Stimulated activated naive CD8-positive, alpha-beta T cell treated with anti-CD3 and anti-CD28 coated beads, Interleukin-15, amount 100 ng/mL, for 72 hours (primary cell): ENCODE measurements at regions not wholly inside any gene's neighbourhood (a gene's known extent, or its start where the extent isn't known, plus 50 kb on each side); places are given as distances from the start of the nearest gene placed in this dataset.
"Not testable (repeated sequence)": the region's sequence is repeated elsewhere in the genome, so short reads cannot be mapped to it uniquely, and the experiment has no call there.

Experiments
- ATAC-seq: fragments of 150-1000 bp; cut with Tn5 transposase; 2 replicates; pipeline ENCODE4 v1.10.0; 2021; ENCODE audit warnings: mild to moderate bottlenecking, moderate library complexity
- DNase-seq, 2 donors: peaks; one replicate each; pipeline ENCODE4 v3.0.0; 2021 to 2022
- H3K27ac Mint-ChIP-seq, 2 donors: one replicate each; pipeline ENCODE4 v1.8.0; 2022; ENCODE audit warnings: mild to moderate bottlenecking in 2 of 2, mixed read lengths in 2 of 2, moderate library complexity in 2 of 2
- H3K27me3 Mint-ChIP-seq: one replicate; pipeline ENCODE4 v1.8.0; 2022; ENCODE audit warnings: mixed read lengths
- H3K4me1 Mint-ChIP-seq: one replicate; pipeline ENCODE4 v1.8.0; 2022; ENCODE audit warnings: mild to moderate bottlenecking, mixed read lengths
- H3K4me3 Mint-ChIP-seq, 2 donors: one replicate each; pipeline ENCODE4 v1.8.0; 2022; ENCODE audit warnings: mild to moderate bottlenecking in 2 of 2, mixed read lengths in 2 of 2, moderate library complexity in 1 of 2
- H3K9me3 Mint-ChIP-seq, 2 donors: one replicate each; pipeline ENCODE4 v1.8.0; 2022; ENCODE audit warnings: mixed read lengths in 2 of 2

DNA sequence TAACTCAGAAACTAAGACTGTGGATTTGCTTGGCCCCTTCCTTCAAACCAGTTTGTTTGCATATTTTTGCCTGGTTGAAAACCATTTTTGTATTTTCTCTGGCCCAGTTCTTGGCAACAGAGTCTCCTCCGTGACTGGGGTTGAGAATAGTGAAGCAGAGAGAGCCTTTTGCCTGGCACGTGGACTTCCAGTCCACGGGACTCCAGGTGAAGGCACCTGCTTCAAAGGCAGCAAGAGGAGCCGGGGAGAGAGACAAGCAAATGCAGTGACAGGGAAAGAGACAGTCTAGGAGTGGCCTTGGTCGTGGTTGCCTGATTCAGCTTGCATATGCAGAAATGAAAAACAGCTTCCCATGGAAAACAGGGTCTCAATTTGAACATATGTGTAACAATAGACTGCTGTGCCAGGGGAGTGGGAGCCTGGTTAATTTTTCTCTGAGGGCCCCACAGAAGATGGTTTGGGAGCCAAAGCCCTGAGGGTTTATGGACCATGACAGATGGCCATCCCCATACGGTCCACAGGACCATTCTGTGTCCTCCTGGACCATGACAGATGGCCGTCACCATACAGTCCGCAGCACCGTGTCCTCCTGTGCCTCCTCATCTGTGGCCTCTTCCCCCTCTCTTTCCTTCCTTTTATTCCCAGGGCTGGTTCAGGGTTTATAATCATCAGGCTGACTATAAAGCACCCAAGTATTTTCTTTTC, 272.2 kb upstream of the RASGEF1B start:
- ATAC-seq = no peak
- H3K9me3 Mint-ChIP-seq = no peaks in the 10 kb centered on the region
- no peaks in the 10 kb centered on the region for H3K4me1 Mint-ChIP-seq
- H3K4me3 Mint-ChIP-seq = no peak overlapping the region
- no peaks in the 10 kb centered on the region for H3K27me3 Mint-ChIP-seq
- H3K27ac Mint-ChIP-seq = no peak overlapping the region
- DNase-seq = no peak

DNA sequence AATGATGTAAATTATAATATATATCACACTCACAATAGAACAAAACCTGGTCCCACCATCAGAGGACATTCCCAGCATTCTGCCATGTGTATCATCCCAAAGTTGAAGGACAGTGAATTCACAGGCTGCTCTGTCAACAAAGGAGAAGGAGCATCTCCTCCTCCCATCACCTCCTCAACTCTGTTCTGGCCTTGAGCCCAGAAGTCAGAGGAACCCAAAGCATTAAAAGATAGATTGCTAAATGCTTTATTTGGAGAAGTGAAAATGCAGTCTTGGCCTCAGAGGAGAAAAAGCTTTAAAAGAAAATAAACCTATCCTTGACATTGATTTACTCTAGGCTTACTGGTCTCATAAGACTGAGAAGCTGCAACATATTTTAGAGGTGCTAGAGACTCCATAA, 268.8 kb upstream of the RASGEF1B start:
- no peak for ATAC-seq
- H3K4me3 Mint-ChIP-seq = no peak overlapping the region

DNA sequence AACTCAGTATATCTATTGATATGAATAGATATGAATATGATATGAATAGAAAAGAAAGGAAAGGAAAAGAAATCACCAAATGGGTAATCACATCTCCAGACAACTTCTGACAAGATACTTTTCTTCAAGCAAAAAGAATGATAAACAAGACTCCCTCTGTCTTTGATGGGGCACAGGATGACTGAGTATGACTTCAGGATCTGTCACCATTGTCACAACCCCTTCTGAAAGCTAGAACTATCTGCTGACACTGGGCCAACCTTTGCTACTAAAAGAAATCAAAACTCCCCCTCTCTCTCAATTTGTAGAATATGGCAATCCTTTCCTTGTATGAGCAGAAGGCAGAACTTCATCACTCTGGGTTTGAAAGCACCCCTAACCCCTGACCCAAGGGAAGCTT, 267.2 kb upstream of the RASGEF1B start:
- DNase-seq (no peak), ATAC-seq (no peak)
- H3K27ac Mint-ChIP-seq = no peak overlapping the region
- H3K4me1 Mint-ChIP-seq = no peaks in the 10 kb centered on the region
- no peak overlapping the region for H3K4me3 Mint-ChIP-seq
- no peaks in the 10 kb centered on the region for H3K9me3 Mint-ChIP-seq
- no peaks in the 10 kb centered on the region for H3K27me3 Mint-ChIP-seq

More for the DNA sequence above, 268.8 kb upstream of the RASGEF1B start:
- Mint-ChIP-seq H3K27ac (no peak overlapping the region), H3K27me3 (no peaks in the 10 kb centered on the region), H3K4me1 (no peaks in the 10 kb centered on the region), H3K9me3 (no peaks in the 10 kb centered on the region)
- DNase-seq = no peak

DNA sequence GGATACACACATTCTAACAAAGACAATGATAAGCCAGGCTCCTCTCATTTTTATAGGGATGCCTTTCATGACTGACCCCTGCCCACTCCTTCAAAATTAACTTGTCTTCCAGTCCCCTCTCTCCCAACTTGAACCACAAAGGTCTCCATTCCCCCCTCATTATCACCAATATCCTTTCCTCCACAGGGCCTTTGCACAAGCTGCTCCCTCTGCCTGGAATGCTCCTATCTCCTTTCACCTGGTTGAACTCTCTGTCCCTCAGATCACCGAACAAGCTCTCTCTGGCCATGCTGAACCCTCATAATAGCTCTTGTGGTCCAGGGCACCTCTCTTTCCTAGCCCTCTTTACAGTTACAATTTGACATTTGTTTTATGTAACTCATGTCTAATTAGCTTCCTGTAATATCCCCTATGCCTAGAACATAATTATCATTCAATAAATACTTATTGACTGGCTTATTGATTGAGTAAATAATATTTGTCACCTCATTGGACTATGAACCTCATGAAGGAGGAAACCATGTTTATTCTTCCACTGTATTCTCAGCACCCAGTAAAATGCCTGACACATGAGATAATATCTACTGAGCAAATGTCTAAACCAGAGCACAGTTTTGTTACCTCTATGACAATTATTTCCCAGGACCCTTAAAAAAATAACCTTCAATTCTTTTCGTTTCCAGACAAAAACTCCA, 266.3 kb upstream of the RASGEF1B start:
- Mint-ChIP-seq H3K27ac (no peak overlapping the region), H3K4me3 (no peak overlapping the region), H3K4me1 (no peaks in the 10 kb centered on the region), H3K9me3 (no peaks in the 10 kb centered on the region), H3K27me3 (no peaks in the 10 kb centered on the region)
- ATAC-seq (no peak), DNase-seq (no peak)

DNA sequence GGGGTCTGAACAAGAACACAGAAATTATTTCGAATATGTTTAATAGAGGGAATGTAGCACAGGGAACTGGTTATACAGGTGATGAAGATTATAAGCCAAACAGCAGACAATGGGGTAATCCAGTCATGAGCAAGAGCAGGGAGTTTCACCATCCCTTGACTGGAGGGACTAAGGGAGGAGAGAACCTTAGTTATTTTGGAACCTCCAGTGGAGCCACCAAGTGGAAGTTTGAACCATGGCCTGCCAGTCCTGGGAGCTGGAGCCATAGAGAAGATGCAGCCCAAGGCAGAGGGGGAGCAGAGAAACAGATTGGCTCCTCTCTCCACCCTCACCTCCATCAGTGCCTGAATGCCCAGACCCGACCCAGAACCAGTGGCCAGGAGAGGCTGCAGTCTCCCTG, 264.6 kb upstream of the RASGEF1B start:
- Mint-ChIP-seq H3K9me3 (no peaks in the 10 kb centered on the region), H3K27me3 (no peaks in the 10 kb centered on the region), H3K4me3 (no peak overlapping the region), H3K27ac (no peak overlapping the region), H3K4me1 (no peaks in the 10 kb centered on the region)
- DNase-seq = no peak
- ATAC-seq = no peak

DNA sequence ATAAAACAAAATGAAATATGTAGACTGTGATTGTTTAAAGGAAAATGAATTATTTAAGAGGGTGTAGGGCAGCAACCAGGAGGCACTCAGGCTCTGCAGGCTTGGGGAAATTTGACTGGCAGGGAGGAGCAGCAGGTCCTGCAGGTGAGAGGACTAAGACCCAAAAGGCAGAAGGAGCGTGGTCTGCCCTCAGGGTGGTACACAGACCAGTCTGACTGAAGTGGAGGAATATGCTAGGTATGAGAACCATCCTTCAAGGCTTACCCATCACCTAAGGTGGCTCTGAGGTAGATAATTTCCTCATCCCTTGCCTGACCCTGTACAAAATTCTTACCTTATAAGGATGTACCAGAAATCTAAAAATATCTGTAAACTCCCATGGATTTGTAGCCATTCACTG, 261.3 kb upstream of the RASGEF1B start:
- no peaks in the 10 kb centered on the region for H3K27me3 Mint-ChIP-seq
- no peaks in the 10 kb centered on the region for H3K9me3 Mint-ChIP-seq
- ATAC-seq = no peak
- H3K4me3 Mint-ChIP-seq = no peak overlapping the region
- peak overlapping the region in 1 of 2 donors; percentile 1 for H3K27ac Mint-ChIP-seq
- H3K4me1 Mint-ChIP-seq = no peaks in the 10 kb centered on the region
- DNase-seq = no peak

DNA sequence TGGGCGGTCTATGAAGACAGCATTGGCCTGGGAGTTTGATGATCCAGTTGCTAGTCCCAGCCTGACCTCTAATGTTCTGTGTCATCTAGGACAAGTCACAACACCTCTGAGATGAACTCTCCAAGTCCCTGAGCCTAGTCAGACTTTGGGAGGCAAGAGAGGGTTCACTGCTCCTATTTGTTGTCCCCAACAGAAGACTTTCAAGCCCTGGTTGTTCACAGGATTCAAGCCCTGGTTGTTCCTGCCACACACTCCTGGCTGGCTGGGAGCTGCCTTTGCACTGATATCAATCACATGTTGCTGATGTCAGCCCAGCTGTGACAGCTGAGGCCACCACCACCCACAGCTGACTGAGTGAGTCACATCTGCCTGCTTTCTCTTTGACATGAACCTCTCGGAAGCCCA, 253.2 kb upstream of the RASGEF1B start:
- peaks cover 22% of the 10 kb centered on the region for H3K4me1 Mint-ChIP-seq
- no peak overlapping the region for H3K4me3 Mint-ChIP-seq
- ATAC-seq (peak; percentile 100), DNase-seq (peak; percentile 53 to 66)
- no peaks in the 10 kb centered on the region for H3K27me3 Mint-ChIP-seq
- no peak overlapping the region for H3K27ac Mint-ChIP-seq
- peaks cover 0 to 4% of the 10 kb centered on the region in 2 donors for H3K9me3 Mint-ChIP-seq

DNA sequence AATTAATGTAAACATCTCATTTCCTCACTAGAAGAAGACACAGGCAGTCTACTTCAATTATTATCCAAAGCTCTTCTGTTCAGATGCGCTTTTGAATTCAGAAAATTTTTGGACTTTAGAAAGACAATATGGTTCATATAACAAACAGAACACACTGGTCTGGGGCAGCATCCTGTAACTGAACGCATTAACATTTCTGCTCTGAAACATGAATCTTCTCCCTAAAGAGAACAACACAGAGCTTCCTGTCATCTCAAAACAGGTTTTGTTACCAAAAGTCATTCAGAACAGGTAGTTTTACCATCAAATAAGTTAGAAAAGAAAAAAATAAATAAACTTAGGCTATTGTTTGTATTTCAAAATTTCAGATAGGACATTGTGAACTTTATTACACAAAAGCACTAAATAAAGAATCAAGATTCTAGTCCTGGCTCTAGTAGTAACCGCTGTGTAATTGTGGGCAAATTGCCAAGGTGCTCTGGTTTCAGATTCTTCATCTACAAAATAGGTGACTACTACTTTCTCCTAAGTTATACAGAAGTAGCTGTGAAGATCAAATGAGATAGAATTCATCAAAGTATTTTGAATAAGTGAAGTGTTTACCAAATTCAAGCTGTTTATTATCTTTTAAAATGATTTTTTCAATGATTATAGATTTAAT, 252.3 kb upstream of the RASGEF1B start:
- Mint-ChIP-seq H3K9me3 (peaks cover 0 to 4% of the 10 kb centered on the region in 2 donors), H3K4me3 (no peak overlapping the region), H3K4me1 (peaks cover 22% of the 10 kb centered on the region), H3K27ac (no peak overlapping the region), H3K27me3 (no peaks in the 10 kb centered on the region)
- ATAC-seq = no peak
- no peak for DNase-seq

DNA sequence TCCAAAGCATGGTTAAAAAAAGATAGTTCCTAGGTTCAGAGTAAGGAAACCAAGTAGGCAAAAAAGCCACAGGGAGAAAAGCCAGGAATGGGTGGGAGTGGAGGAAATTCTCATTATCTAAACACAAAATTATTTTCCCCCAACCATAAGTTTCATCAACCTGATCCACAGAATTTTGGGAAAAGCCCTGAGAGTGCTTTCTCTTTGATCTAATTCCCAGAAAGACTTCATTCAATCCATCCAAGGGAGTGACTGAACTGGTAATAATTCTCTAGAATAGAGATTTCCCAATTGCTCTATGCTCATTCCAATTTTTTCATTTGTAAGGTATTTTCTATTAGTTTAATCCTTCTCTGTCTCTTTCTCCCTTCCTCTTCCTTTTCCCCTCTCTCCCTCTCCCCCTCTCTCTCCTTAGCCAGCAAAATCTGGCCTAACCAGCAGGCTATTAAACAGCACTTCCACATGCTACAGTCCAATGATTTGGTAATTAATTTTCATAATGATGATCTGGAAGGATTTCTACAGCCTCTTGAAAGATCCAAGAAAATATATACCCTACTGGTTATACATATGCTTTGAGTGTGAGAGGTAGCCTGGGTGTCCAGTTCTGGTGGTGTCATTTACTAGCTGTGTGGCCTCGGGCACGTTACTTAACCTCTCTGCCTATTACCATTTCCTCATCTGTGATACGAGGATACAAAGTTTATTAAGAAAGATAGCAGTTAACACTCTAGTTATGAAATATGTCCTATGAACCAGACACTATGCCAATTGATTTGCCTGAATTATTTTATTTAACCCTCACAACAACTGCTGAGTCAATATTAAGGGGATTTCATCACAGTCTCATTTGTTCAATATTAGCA, 251.5 kb upstream of the RASGEF1B start:
- no peak for ATAC-seq
- no peak for DNase-seq
- Mint-ChIP-seq H3K27ac (peak overlapping the region in 1 of 2 donors; percentile 52), H3K9me3 (peaks cover 0 to 4% of the 10 kb centered on the region in 2 donors), H3K4me1 (peaks cover 22% of the 10 kb centered on the region), H3K27me3 (no peaks in the 10 kb centered on the region), H3K4me3 (no peak overlapping the region)

DNA sequence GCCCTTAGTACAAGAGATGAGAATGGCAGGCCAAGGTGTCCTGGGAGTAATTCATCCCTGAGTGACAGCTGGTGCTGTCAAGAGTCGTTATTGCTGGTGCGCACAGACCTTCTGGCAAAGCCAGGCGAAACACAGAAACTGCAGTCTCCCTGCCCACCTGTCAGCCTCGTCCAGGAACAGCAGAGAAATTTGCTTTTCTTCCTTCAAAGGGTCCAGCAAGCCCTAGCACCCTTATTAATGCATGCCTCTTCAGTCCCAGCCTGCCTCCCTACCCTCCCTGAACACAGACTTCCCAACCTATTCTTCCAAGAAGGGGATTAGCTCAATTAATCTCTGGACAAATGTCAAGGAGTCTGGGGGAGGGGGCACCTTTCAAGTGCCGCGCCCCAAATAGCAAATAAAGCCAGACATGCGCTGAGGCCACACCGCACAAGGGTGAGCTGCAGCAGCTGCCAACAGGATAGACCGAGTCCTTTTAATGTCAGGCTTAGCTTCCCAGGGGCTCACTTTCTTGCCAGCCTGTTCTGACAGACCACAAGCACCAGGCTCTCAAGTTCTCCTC, 250.7 kb upstream of the RASGEF1B start:
- H3K27me3 Mint-ChIP-seq = no peaks in the 10 kb centered on the region
- peaks cover 22% of the 10 kb centered on the region for H3K4me1 Mint-ChIP-seq
- H3K9me3 Mint-ChIP-seq = no peaks in the 10 kb centered on the region
- no peak overlapping the region for H3K27ac Mint-ChIP-seq
- H3K4me3 Mint-ChIP-seq = no peak overlapping the region
- DNase-seq (no peak), ATAC-seq (no peak)

DNA sequence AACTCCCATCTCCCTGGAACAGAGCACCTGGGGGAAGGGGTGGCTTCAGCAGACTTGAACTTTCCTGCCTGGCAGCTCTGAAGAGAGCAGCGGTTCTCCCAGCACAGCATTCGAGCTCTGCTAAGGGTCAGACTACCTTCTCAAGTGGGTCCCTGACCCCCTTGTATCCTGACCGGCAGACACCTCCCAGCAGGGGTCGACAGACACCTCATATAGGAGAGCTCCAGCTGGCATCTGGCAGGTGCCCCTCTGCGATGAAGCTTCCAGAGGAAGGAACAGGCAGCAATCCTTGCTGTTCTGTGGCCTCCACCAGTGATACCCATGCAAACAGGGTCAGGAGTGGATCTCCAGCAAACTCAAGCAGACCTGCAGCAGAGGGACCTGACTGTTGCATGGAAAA, 244.1 kb upstream of the RASGEF1B start:
- no peaks in the 10 kb centered on the region for H3K9me3 Mint-ChIP-seq
- DNase-seq (no peak), ATAC-seq (no peak)
- H3K27me3 Mint-ChIP-seq = peaks cover 9% of the 10 kb centered on the region
- H3K4me1 Mint-ChIP-seq = peaks cover 17% of the 10 kb centered on the region
- no peak overlapping the region for H3K4me3 Mint-ChIP-seq
- no peak overlapping the region for H3K27ac Mint-ChIP-seq

DNA sequence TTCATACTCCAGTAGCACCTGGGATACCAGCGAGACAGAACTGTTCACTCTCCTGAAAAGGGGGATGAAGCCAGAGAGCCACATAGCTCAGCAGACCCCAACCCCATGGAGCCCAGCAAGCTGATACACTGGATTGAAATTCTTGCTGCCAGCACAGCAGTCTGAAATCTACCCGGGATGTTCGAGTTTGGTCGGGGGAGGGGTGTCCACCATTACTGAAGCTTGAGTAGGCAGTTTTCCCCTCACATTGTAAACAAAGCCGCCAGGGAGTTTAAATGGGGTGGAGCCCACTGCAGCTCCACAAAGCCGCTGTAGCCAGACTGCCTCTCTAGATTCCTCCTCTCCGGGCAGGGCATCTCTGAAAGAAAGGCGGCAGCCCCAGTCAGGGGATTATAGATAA, 243.7 kb upstream of the RASGEF1B start:
- H3K9me3 Mint-ChIP-seq, ATAC-seq, H3K4me3 Mint-ChIP-seq, H3K27me3 Mint-ChIP-seq, DNase-seq: not testable (repeated sequence)
- peaks cover 17% of the 10 kb centered on the region for H3K4me1 Mint-ChIP-seq
- H3K27ac Mint-ChIP-seq = peak overlapping the region in 1 of 2 donors; percentile 32

DNA sequence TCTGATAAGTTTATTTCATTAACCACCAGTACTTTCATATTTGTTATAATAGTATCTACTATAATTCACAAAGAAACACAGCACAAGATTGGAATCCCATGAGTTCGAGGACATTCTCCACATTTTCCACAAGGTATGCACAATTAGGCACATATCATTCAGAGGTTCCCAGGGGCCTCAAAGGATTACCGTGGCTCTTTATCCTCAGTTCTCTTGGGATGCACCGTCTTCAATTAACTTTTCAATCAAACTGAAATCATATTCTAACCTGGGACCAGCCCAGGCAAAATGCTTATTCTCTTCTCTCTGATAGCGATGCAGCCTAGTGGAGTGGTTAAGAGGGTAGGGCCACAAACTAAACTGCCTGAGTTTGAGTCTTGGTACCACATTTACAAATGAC, 242.6 kb upstream of the RASGEF1B start:
- H3K4me3 Mint-ChIP-seq = no peak overlapping the region
- no peaks in the 10 kb centered on the region for H3K9me3 Mint-ChIP-seq
- peaks cover 9% of the 10 kb centered on the region for H3K27me3 Mint-ChIP-seq
- no peak for DNase-seq
- no peak for ATAC-seq
- peaks cover 17% of the 10 kb centered on the region for H3K4me1 Mint-ChIP-seq
- H3K27ac Mint-ChIP-seq = no peak overlapping the region

DNA sequence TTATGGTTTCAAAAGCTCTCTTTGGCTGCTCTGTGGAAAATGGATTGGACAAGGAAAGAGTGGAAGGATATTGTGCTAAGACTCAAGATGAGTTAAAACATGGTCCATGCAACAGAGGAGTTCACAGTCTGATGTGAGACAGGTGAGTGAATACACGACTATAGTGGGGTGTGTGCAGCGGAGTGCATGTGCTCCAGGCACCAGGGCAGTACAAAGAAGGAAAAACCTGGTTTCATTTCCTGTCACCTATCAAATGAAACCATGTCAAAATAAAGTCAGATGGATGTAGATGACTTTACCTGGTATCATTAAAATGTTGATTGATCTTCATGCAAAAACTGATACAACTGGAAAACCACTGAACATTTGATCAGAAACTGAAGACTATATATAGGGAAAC, 241.0 kb upstream of the RASGEF1B start:
- peaks cover 9% of the 10 kb centered on the region for H3K27me3 Mint-ChIP-seq
- no peak overlapping the region for H3K4me3 Mint-ChIP-seq
- H3K4me1 Mint-ChIP-seq = peaks cover 17% of the 10 kb centered on the region
- H3K9me3 Mint-ChIP-seq = no peaks in the 10 kb centered on the region
- ATAC-seq (no peak), DNase-seq (no peak)
- H3K27ac Mint-ChIP-seq = no peak overlapping the region

DNA sequence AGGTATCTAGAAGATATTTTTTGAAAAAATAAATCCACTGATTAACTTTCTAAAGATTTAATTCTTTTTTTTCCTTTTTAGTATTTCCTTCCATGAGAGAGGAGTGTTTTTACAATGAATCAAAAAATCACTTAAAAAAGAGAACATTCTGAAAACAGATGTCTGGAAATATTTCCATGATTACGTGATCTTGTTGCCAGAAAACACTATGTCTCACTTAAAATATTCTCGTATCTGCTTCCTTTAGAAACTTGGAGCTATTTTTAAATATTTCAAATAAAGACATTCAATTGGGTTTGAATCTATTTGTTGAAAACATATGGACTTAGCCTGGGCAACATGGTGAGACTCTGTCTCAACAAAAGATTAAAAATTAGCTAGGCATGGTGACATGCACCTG, 232.8 kb upstream of the RASGEF1B start:
- no peak overlapping the region for H3K27ac Mint-ChIP-seq
- no peak overlapping the region for H3K4me3 Mint-ChIP-seq
- no peaks in the 10 kb centered on the region for H3K4me1 Mint-ChIP-seq
- H3K9me3 Mint-ChIP-seq = no peaks in the 10 kb centered on the region
- no peak for ATAC-seq
- no peak for DNase-seq
- H3K27me3 Mint-ChIP-seq = no peaks in the 10 kb centered on the region
